ENCODE measurements at regions not wholly inside any gene's neighbourhood (a gene's known extent, or its start where the extent isn't known, plus 50 kb on each side); places are given as distances from the start of the nearest gene placed in this dataset.

- H3K36me3 Mint-ChIP-seq, result no peaks in the 10 kb centered on the region
- no peak overlapping the region for H3K27ac Mint-ChIP-seq
- ATAC-seq, result no peak
- H3K27me3 Mint-ChIP-seq, result peaks cover 32% of the 10 kb centered on the region
- no peaks in the 10 kb centered on the region for H3K9me3 Mint-ChIP-seq
- no peak overlapping the region for H3K4me3 Mint-ChIP-seq
- no peaks in the 10 kb centered on the region for H3K4me1 Mint-ChIP-seq
Observed at GRCh38 chr2:38430196-38430595, 53.1 kb upstream of the ATL2 start.

GRCh38 chr2:38427936-38428335 is 50.9 kb upstream of the ATL2 start:
- peaks cover 34% of the 10 kb centered on the region for H3K27me3 Mint-ChIP-seq

DNA sequence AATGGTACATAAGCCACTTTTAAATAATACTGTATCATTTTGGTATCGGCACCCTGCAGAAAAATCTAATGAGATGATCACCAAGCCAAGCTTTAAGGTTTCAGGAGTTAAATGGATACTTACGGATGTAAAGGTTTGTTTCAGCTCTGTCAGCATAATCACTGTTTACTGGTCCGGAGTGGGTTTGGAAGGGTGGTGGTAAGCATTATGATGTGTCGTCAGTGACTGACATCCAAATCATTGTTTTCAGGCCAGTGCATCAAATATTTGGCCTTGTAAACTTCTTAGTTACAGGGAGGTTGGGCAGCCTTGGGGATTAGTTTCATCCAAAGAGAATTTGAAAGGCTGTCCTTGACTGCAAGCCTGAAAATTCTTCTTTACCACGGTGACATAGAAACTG is 50.0 kb upstream of the ATL2 start:
- no peak overlapping the region for H3K4me3 Mint-ChIP-seq

More at GRCh38 chr2:38427936-38428335, 50.9 kb upstream of the ATL2 start:
- H3K9me3 Mint-ChIP-seq, result peaks cover 3% of the 10 kb centered on the region
- no peaks in the 10 kb centered on the region for H3K4me1 Mint-ChIP-seq
- H3K27ac Mint-ChIP-seq, result no peak overlapping the region
- H3K36me3 Mint-ChIP-seq, result no peaks in the 10 kb centered on the region
- no peak for ATAC-seq
- no peak overlapping the region for H3K4me3 Mint-ChIP-seq

More for the DNA sequence above, 50.0 kb upstream of the ATL2 start:
- no peak overlapping the region for H3K27ac Mint-ChIP-seq
- no peak for ATAC-seq
- H3K27me3 Mint-ChIP-seq, result peaks cover 34% of the 10 kb centered on the region
- H3K4me1 Mint-ChIP-seq, result no peaks in the 10 kb centered on the region
- H3K36me3 Mint-ChIP-seq, result no peaks in the 10 kb centered on the region
- H3K9me3 Mint-ChIP-seq, result peaks cover 3% of the 10 kb centered on the region

Measured in stimulated activated memory B cell treated with anti-CD40 and anti-IgM and Interleukin-4, amounts not matched to agents 10 μg/mL and 1 μg/mL and 100 μg/mL, for 72 hours (primary cell).